ENCODE measurements at regions not wholly inside any gene's neighbourhood (a gene's known extent, or its start where the extent isn't known, plus 50 kb on each side); places are given as distances from the start of the nearest gene placed in this dataset.

- ATAC-seq (replicated peaks in 1 of 2), result no peak
- peaks cover 9% of the 10 kb centered on the region for H3K27me3 Mint-ChIP-seq (ENCODE audit: low read depth)
Observed at GRCh38 chr1:4272568-4272967, 372.5 kb upstream of the C1orf174 start.

GRCh38 chr1:4273243-4273642 lies 373.2 kb upstream of the C1orf174 start:
- no peak for ATAC-seq (replicated peaks in 1 of 2)
- no peaks in the 10 kb centered on the region for H3K4me1 Mint-ChIP-seq (ENCODE audit: low read depth)
- no peak overlapping the region for H3K4me3 Mint-ChIP-seq
- no peak for DNase-seq
- no peak overlapping the region for H3K27ac Mint-ChIP-seq
- peaks cover 9% of the 10 kb centered on the region for H3K27me3 Mint-ChIP-seq (ENCODE audit: low read depth)
- H3K36me3 Mint-ChIP-seq (ENCODE audit: insufficient read depth in 2 of 2), result peaks cover 0 to 4% of the 10 kb centered on the region in 2 donors
- H3K9me3 Mint-ChIP-seq, result peaks cover 1 to 4% of the 10 kb centered on the region in 2 donors

More at GRCh38 chr1:4272568-4272967, 372.5 kb upstream of the C1orf174 start:
- peaks cover 1 to 4% of the 10 kb centered on the region in 2 donors for H3K9me3 Mint-ChIP-seq
- H3K4me1 Mint-ChIP-seq (ENCODE audit: low read depth), result no peaks in the 10 kb centered on the region
- peaks cover 0 to 4% of the 10 kb centered on the region in 2 donors for H3K36me3 Mint-ChIP-seq (ENCODE audit: insufficient read depth in 2 of 2)
- DNase-seq, result no peak
- no peak overlapping the region for H3K4me3 Mint-ChIP-seq
- H3K27ac Mint-ChIP-seq, result no peak overlapping the region

GRCh38 chr1:4273747-4274146 lies 373.7 kb upstream of the C1orf174 start:
- Mint-ChIP-seq H3K4me3 (no peak overlapping the region), H3K36me3 (ENCODE audit: insufficient read depth in 2 of 2) (peaks cover 0 to 4% of the 10 kb centered on the region in 2 donors), H3K27me3 (ENCODE audit: low read depth) (peaks cover 9% of the 10 kb centered on the region), H3K27ac (no peak overlapping the region), H3K9me3 (peaks cover 1 to 4% of the 10 kb centered on the region in 2 donors), H3K4me1 (ENCODE audit: low read depth) (no peaks in the 10 kb centered on the region)
- DNase-seq (no peak), ATAC-seq (replicated peaks in 1 of 2) (no peak)

DNA sequence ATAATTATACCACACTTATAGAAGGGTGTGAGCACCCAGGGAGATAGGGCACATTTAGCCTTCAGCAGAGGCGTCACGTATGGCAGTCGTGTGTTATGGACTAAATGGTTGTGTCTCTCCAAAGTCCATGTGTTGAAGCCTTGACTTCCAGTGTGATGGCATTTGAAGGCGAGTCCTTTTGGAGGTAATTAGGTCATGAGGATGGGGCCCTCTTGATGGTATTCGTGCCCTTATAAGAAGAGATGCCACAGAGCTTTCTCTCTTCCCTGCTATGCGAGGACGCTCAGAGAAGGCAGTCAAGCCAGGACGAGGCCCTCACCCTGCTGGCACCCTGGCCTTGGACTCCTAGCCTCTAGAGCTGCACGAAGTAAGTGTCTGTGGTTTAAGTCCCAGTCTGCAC lies 375.0 kb upstream of the C1orf174 start:
- DNase-seq, result no peak
- Mint-ChIP-seq H3K27ac (no peak overlapping the region), H3K27me3 (ENCODE audit: low read depth) (peaks cover 9% of the 10 kb centered on the region), H3K4me3 (no peak overlapping the region), H3K9me3 (peaks cover 1 to 4% of the 10 kb centered on the region in 2 donors), H3K36me3 (ENCODE audit: insufficient read depth in 2 of 2) (peaks cover 0 to 4% of the 10 kb centered on the region in 2 donors), H3K4me1 (ENCODE audit: low read depth) (no peaks in the 10 kb centered on the region)
- ATAC-seq (replicated peaks in 1 of 2), result no peak

GRCh38 chr1:4276238-4276637 lies 376.2 kb upstream of the C1orf174 start:
- Mint-ChIP-seq H3K9me3 (peaks cover 1 to 4% of the 10 kb centered on the region in 2 donors), H3K4me1 (ENCODE audit: low read depth) (no peaks in the 10 kb centered on the region), H3K27me3 (ENCODE audit: low read depth) (peaks cover 9% of the 10 kb centered on the region), H3K27ac (no peak overlapping the region), H3K36me3 (ENCODE audit: insufficient read depth in 2 of 2) (peaks cover 0 to 4% of the 10 kb centered on the region in 2 donors), H3K4me3 (no peak overlapping the region)
- DNase-seq (no peak), ATAC-seq (replicated peaks in 1 of 2) (no peak)

GRCh38 chr1:4277598-4277997 lies 376.8 kb upstream of the AJAP1 start:
- H3K4me3 Mint-ChIP-seq, result no peak overlapping the region
- H3K9me3 Mint-ChIP-seq, result peaks cover 1 to 4% of the 10 kb centered on the region in 2 donors
- H3K4me1 Mint-ChIP-seq (ENCODE audit: low read depth), result no peaks in the 10 kb centered on the region
- no peak for ATAC-seq (replicated peaks in 1 of 2)
- no peak for DNase-seq
- peaks cover 0 to 4% of the 10 kb centered on the region in 2 donors for H3K36me3 Mint-ChIP-seq (ENCODE audit: insufficient read depth in 2 of 2)
- peaks cover 9% of the 10 kb centered on the region for H3K27me3 Mint-ChIP-seq (ENCODE audit: low read depth)
- H3K27ac Mint-ChIP-seq, result no peak overlapping the region

- no peak for DNase-seq
- Mint-ChIP-seq H3K4me1 (ENCODE audit: low read depth) (no peaks in the 10 kb centered on the region), H3K4me3 (no peak overlapping the region), H3K9me3 (peaks cover 0 to 9% of the 10 kb centered on the region in 2 donors), H3K27me3 (ENCODE audit: low read depth) (peaks cover 18% of the 10 kb centered on the region), H3K36me3 (ENCODE audit: insufficient read depth in 2 of 2) (no peaks in the 10 kb centered on the region), H3K27ac (no peak overlapping the region)
- ATAC-seq (replicated peaks in 1 of 2), result no peak
Observed at GRCh38 chr1:4284976-4285375, 369.4 kb upstream of the AJAP1 start.

DNA sequence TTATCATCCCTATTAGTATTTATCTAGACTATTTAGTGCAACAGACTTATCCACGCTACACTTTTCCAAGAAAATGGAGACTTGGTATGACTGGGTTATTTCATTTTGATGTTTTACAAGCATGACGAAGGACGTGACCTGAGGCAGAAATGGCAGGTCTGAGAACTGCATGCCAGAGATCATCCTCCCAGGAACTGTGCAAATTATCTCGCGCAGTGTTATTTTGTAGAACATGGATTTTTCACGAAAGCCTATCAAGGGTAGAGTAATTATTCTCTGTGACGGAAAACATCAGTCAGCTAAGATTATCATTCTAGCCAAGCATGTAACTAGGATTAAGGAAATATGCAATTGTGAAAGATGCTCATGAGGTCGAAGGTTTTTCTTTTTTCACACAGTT lies 361.5 kb upstream of the AJAP1 start:
- Mint-ChIP-seq H3K9me3 (peaks cover 9 to 12% of the 10 kb centered on the region in 2 donors), H3K27ac (no peak overlapping the region), H3K4me1 (ENCODE audit: low read depth) (no peaks in the 10 kb centered on the region), H3K4me3 (no peak overlapping the region), H3K36me3 (ENCODE audit: insufficient read depth in 2 of 2) (no peaks in the 10 kb centered on the region), H3K27me3 (ENCODE audit: low read depth) (peaks cover 24% of the 10 kb centered on the region)
- DNase-seq (no peak), ATAC-seq (replicated peaks in 1 of 2) (no peak)

GRCh38 chr1:4298361-4299083 lies 355.9 kb upstream of the AJAP1 start:
- Mint-ChIP-seq H3K27me3 (ENCODE audit: low read depth) (peaks cover 5% of the 10 kb centered on the region), H3K9me3 (peaks cover 12 to 13% of the 10 kb centered on the region in 2 donors), H3K36me3 (ENCODE audit: insufficient read depth in 2 of 2) (peaks cover 2% of the 10 kb centered on the region in 2 donors), H3K4me1 (ENCODE audit: low read depth) (no peaks in the 10 kb centered on the region), H3K27ac (no peak overlapping the region), H3K4me3 (no peak overlapping the region)
- ATAC-seq (replicated peaks in 1 of 2) (no peak), DNase-seq (no peak)

GRCh38 chr1:4301007-4301406 lies 353.4 kb upstream of the AJAP1 start:
- Mint-ChIP-seq H3K4me3 (no peak overlapping the region), H3K4me1 (ENCODE audit: low read depth) (no peaks in the 10 kb centered on the region), H3K9me3 (peaks cover 8 to 11% of the 10 kb centered on the region in 2 donors), H3K36me3 (ENCODE audit: insufficient read depth in 2 of 2) (peaks cover 2% of the 10 kb centered on the region in 2 donors), H3K27ac (no peak overlapping the region), H3K27me3 (ENCODE audit: low read depth) (no peaks in the 10 kb centered on the region)
- no peak for ATAC-seq (replicated peaks in 1 of 2)
- no peak for DNase-seq

GRCh38 chr1:4303303-4303702 lies 351.1 kb upstream of the AJAP1 start:
- H3K27me3 Mint-ChIP-seq (ENCODE audit: low read depth), result no peaks in the 10 kb centered on the region
- H3K9me3 Mint-ChIP-seq, result peaks cover 4% of the 10 kb centered on the region in 2 donors
- no peak overlapping the region for H3K4me3 Mint-ChIP-seq
- DNase-seq, result no peak
- no peaks in the 10 kb centered on the region for H3K4me1 Mint-ChIP-seq (ENCODE audit: low read depth)
- H3K36me3 Mint-ChIP-seq (ENCODE audit: insufficient read depth in 2 of 2), result peaks cover 2% of the 10 kb centered on the region in 2 donors
- ATAC-seq (replicated peaks in 1 of 2), result no peak
- H3K27ac Mint-ChIP-seq, result no peak overlapping the region

GRCh38 chr1:4305526-4306301 lies 348.7 kb upstream of the AJAP1 start:
- Mint-ChIP-seq H3K4me3 (no peak overlapping the region), H3K36me3 (ENCODE audit: insufficient read depth in 2 of 2) (peaks cover 2% of the 10 kb centered on the region in 2 donors), H3K27me3 (ENCODE audit: low read depth) (no peaks in the 10 kb centered on the region), H3K27ac (no peak overlapping the region), H3K4me1 (ENCODE audit: low read depth) (no peaks in the 10 kb centered on the region), H3K9me3 (peaks cover 4% of the 10 kb centered on the region in 2 donors)
- no peak for DNase-seq
- no peak for ATAC-seq (replicated peaks in 1 of 2)

All from activated T-cell treated with anti-CD3 and anti-CD28 coated beads, Interleukin-2, amount 50 U/mL, for 72 hours (primary cell).